ENCODE measurements at regions not wholly inside any gene's neighbourhood (a gene's known extent, or its start where the extent isn't known, plus 50 kb on each side); places are given as distances from the start of the nearest gene placed in this dataset.

GRCh38 chr7:96521068-96521894, 188.4 kb downstream of the SEM1 start:
- Histone ChIP-seq H4K20me1 (ENCODE audit: low read depth) (no peaks in the 10 kb centered on the region), H3K27me3 (no peaks in the 10 kb centered on the region), H3K36me3 (no peaks in the 10 kb centered on the region), H3K79me2 (ENCODE audit: low read depth) (no peaks in the 10 kb centered on the region), H3K27ac (no peak overlapping the region), H3F3A (ENCODE audit: low read depth) (no peaks in the 10 kb centered on the region), H2AFZ (replicated peaks) (no peak overlapping the region), H3K9me3 (ENCODE audit: low read depth) (no peaks in the 10 kb centered on the region), H3K4me1 (peaks cover 5% of the 10 kb centered on the region), H3K4me3 (no peak overlapping the region), H3K4me2 (no peak overlapping the region), H3K9ac (no peak overlapping the region)
- no peak overlapping the region for H3K4me3 Mint-ChIP-seq
- no peak overlapping the region for H3K27ac Mint-ChIP-seq
- no peak for DNase-seq (ENCODE audit: low spot score)
- H3K9me3 Mint-ChIP-seq = no peaks in the 10 kb centered on the region
- TF ChIP-seq EZH2 (IDR thresholded peaks at IDR 0.05) = no peak
- no peak for TF ChIP-seq CTCF (IDR thresholded peaks at IDR 0.05)
- TF ChIP-seq EZH2phosphoT487 (IDR thresholded peaks at IDR 0.05) = no peak
- H3K27me3 Mint-ChIP-seq (ENCODE audit: insufficient read depth, low read depth) = peaks cover 2% of the 10 kb centered on the region
- H3K4me1 Mint-ChIP-seq = peaks cover 4% of the 10 kb centered on the region
- H3K36me3 Mint-ChIP-seq = no peaks in the 10 kb centered on the region

GRCh38 chr7:96508371-96508770, 186.5 kb upstream of the SLC25A13 start:
- Histone ChIP-seq H3K4me2 (no peak overlapping the region), H4K20me1 (ENCODE audit: low read depth) (no peaks in the 10 kb centered on the region), H2AFZ (replicated peaks) (no peak overlapping the region), H3K4me1 (peaks cover 5% of the 10 kb centered on the region), H3K36me3 (no peaks in the 10 kb centered on the region), H3K4me3 (no peak overlapping the region), H3K79me2 (ENCODE audit: low read depth) (no peaks in the 10 kb centered on the region), H3K27me3 (no peaks in the 10 kb centered on the region), H3K27ac (no peak overlapping the region), H3F3A (ENCODE audit: low read depth) (no peaks in the 10 kb centered on the region), H3K9ac (no peak overlapping the region), H3K9me3 (ENCODE audit: low read depth) (no peaks in the 10 kb centered on the region)
- no peak overlapping the region for H3K27ac Mint-ChIP-seq
- no peaks in the 10 kb centered on the region for H3K9me3 Mint-ChIP-seq
- H3K36me3 Mint-ChIP-seq = no peaks in the 10 kb centered on the region
- no peak overlapping the region for H3K4me3 Mint-ChIP-seq
- H3K4me1 Mint-ChIP-seq = peaks cover 6% of the 10 kb centered on the region
- DNase-seq (ENCODE audit: low spot score) = no peak
- TF ChIP-seq EZH2 (IDR thresholded peaks at IDR 0.05) (no peak), EZH2phosphoT487 (IDR thresholded peaks at IDR 0.05) (no peak), CTCF (IDR thresholded peaks at IDR 0.05) (no peak)
- H3K27me3 Mint-ChIP-seq (ENCODE audit: insufficient read depth, low read depth) = no peaks in the 10 kb centered on the region

GRCh38 chr7:96503597-96503996, 181.7 kb upstream of the SLC25A13 start:
- Histone ChIP-seq H3K4me1 (peaks cover 11% of the 10 kb centered on the region), H3K36me3 (no peaks in the 10 kb centered on the region), H3K4me3 (no peak overlapping the region), H3K4me2 (peak overlapping the region; percentile 23), H4K20me1 (ENCODE audit: low read depth) (no peaks in the 10 kb centered on the region), H3K9me3 (ENCODE audit: low read depth) (no peaks in the 10 kb centered on the region), H3F3A (ENCODE audit: low read depth) (no peaks in the 10 kb centered on the region), H3K79me2 (ENCODE audit: low read depth) (no peaks in the 10 kb centered on the region), H2AFZ (replicated peaks) (peak overlapping the region; percentile 68), H3K9ac (no peak overlapping the region), H3K27ac (no peak overlapping the region), H3K27me3 (no peaks in the 10 kb centered on the region)
- no peak for DNase-seq (ENCODE audit: low spot score)
- Mint-ChIP-seq H3K4me1 (peaks cover 15% of the 10 kb centered on the region), H3K9me3 (no peaks in the 10 kb centered on the region), H3K4me3 (no peak overlapping the region), H3K27me3 (ENCODE audit: insufficient read depth, low read depth) (no peaks in the 10 kb centered on the region), H3K27ac (no peak overlapping the region), H3K36me3 (no peaks in the 10 kb centered on the region)
- TF ChIP-seq EZH2phosphoT487 (IDR thresholded peaks at IDR 0.05) = no peak
- no peak for TF ChIP-seq EZH2 (IDR thresholded peaks at IDR 0.05)
- no peak for TF ChIP-seq CTCF (IDR thresholded peaks at IDR 0.05)

Measured in neural progenitor cell (in vitro differentiated cells).